MM.1S (cell line): ENCODE measurements at regions not wholly inside any gene's neighbourhood (a gene's known extent, or its start where the extent isn't known, plus 50 kb on each side); places are given as distances from the start of the nearest gene placed in this dataset.

Source experiments
- EZH2 ChIP-seq: fragments of 300-600 bp; sonication (generic); optimal IDR thresholded peaks from 2 replicates; pipeline ENCODE3; 2017; ENCODE audit warnings: low read depth, mild to moderate bottlenecking, antibody characterized with exemption, low read length, mixed read lengths
- TF ChIP-seq, protein P1 (sequence below): fragments of 300-600 bp; sonication (generic); IDR thresholded peaks from 2 replicates; pipeline ENCODE4 v1.5.1; 2016; ENCODE audit warnings: antibody characterized with exemption, low read length, mixed read lengths

DNA sequence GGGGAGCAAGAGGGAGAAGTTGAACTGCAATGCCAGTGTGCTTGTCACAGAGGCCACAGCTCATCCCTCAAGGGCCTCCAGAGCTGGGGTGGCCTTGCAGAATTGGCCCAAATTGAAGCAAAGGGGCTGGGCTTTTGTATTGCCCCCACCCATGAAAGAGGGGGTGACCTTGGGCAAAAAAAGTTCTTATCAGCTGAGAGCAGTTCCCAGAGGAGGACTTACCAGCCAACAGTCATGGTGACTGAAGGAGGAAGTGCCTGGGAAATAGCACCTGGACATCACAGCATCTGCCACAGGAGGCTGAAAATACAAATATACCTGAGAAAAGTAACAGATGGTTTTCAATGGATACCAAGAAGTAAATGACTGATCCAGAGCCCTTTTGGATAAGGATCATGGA lies 262.4 kb downstream of the MID1IP1 start:
- TF ChIP-seq, protein P1, sequence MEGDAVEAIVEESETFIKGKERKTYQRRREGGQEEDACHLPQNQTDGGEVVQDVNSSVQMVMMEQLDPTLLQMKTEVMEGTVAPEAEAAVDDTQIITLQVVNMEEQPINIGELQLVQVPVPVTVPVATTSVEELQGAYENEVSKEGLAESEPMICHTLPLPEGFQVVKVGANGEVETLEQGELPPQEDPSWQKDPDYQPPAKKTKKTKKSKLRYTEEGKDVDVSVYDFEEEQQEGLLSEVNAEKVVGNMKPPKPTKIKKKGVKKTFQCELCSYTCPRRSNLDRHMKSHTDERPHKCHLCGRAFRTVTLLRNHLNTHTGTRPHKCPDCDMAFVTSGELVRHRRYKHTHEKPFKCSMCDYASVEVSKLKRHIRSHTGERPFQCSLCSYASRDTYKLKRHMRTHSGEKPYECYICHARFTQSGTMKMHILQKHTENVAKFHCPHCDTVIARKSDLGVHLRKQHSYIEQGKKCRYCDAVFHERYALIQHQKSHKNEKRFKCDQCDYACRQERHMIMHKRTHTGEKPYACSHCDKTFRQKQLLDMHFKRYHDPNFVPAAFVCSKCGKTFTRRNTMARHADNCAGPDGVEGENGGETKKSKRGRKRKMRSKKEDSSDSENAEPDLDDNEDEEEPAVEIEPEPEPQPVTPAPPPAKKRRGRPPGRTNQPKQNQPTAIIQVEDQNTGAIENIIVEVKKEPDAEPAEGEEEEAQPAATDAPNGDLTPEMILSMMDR = no peak
- TF ChIP-seq EZH2 = no peak
